RPMI8226 (cell line): ENCODE measurements at regions not wholly inside any gene's neighbourhood (a gene's known extent, or its start where the extent isn't known, plus 50 kb on each side); places are given as distances from the start of the nearest gene placed in this dataset.

Source experiments
- DNase-seq: peaks from one replicate; pipeline ENCODE4 v3.0.0-alpha.2; 2015

DNA sequence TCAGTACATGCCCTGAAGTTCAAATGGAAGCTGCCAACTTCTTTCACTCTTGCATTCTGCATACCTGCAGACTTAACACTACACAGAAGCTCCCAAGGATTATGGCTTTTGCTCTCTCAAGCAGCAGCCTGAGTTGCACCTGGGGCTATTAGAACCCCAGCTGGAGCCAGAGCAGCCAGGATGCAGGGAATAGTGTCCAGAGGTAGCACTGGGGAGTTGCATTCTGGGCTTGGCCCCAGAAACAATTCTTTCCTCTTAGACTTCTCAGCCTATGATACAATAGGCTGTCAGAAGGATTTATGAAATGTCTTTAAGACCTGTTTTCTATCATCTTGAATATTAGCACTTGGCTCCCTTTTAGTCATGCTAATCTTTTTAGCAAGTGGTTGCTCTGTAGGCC lies 886.7 kb upstream of the GHITM start:
- no peak for DNase-seq

DNA sequence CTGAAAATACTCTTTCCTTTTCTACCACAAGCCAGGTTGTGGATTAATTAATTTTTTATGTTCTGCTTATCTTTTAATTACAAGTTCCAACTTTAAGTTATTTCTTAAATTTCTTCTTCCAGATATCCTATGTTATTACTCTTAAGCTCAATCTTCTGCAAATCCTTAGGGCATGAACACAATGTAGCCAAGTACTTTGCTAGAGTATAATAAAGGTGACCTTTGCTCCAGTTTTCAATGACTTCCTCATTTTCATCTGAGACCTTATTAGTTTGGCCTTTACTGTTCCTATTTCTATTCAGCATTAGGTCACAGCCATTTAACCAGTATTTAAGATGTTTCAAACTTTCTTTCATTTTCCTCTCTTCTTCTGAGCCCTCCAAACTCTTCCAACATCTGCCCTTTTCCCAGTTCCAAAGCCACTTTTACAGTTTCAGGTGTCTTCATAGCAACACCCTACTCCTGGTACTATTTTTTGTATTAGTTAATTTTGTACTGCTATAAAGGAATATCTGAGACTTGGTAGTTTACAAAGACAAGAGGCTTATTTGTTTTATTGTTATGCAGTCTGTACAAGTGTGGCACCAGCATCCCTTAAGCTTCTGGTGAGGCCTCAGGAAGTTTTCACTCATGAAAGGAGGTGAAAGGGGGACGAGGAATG lies 886.2 kb upstream of the GHITM start:
- DNase-seq = no peak

DNA sequence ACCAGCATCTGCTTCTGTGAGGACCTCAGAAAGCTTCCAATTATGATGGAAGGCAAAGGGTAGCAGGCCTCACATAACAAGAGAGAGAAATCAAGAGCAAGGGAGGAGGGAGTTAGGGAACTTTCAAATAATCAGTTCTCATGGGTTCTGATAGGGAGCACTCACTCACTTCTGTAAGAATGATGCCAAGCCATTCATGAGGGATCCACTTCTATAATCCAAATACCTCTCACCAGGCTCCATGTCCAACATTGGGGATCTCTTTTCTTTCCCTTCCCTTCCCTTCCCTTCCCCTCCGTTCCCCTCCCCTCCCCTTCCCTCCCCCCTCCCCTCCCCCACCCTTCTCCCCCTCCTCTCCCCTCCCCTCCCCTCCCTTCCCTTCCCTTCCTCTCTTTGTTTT lies 884.6 kb upstream of the GHITM start:
- DNase-seq = no peak

DNA sequence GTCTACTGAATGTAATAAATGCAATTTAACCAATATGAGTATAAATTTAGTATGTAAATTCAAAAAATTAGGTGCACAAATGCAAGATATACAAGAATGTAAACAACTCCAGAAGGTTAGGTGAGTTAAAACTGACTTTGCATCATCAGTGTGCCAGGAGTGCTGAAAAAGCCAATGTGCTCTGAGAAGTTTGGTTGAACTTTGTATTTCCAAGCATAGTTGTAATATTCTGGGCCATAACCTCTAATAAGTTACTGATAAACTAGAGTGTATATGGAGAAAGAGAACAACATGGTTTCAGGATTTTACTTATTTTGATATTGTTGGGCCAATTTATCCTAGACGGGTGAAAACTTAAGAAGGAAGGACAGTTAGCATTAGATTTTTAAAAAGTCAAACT lies 876.9 kb upstream of the GHITM start:
- no peak for DNase-seq

DNA sequence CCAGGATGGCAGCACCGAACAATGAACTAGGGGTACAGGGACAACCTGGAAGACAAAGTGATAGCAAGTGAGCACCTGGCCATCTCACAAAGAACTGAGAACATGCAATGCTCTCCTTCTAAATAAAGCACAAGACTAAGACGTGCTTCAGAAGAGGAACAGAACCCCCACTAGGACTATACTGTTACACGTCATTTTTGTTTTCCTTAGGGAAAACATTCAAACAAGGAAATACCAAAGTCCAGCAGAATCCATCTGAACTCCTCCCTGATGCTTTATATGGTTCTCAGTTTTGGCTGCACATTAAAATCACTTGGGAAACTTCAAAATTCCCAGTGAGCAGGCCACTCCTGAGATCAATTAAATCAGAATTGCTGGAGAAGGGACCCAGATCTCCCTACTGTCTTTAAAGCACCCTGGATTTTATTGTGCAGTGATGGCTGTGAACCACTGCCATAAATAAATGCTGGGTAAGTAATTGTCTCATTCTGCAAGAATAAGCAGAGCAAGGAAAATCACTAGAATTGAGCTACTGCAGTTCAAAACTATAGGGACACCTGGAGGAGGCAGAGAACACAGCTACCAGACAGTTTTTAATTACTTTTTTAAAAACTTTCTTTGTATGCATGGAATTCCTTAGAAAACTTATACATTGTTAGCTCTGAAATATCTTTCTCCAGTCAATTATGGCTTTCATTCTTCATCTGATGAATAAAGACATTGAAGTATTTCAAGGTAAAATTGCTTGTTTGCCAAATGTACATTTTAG lies 866.5 kb upstream of the GHITM start:
- DNase-seq = no peak

DNA sequence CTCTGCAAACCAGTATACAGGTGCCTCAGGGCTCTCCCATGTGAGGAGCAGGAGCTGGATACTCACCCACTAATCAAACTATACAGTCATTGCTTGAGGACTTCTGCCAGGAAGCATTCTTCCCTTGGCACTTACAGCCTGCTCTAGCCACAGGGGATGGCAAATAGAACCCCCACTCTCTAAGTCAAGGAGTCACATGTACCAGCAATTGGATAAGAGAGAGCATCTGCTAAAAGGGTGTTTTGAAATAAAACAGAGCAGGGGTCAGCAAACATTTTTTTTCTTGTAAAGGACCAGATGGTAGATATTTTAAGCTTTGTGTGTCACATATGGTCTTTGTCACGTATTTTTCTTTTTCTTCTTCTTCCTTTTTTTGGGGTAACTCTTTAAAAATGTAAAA lies 865.2 kb upstream of the GHITM start:
- DNase-seq = no peak

DNA sequence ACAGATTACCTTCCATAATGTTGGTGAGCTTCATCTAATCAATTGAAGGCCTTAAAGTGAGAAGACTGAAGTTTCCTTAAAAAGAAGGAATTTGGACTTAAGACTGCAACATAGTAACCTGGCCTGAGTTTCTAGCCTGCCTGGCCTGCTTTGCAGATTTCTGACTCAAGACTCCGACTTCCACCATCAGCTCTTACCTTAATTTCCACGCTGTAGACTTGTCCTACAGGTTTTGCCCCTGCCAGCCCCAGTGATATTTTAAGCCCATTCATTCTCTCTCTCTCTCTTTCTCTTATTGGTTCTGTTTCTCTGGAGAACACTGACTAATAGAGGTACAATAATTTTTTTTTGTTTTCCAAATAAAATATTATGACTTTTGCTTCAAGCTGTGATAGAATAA lies 862.3 kb upstream of the GHITM start:
- no peak for DNase-seq

DNA sequence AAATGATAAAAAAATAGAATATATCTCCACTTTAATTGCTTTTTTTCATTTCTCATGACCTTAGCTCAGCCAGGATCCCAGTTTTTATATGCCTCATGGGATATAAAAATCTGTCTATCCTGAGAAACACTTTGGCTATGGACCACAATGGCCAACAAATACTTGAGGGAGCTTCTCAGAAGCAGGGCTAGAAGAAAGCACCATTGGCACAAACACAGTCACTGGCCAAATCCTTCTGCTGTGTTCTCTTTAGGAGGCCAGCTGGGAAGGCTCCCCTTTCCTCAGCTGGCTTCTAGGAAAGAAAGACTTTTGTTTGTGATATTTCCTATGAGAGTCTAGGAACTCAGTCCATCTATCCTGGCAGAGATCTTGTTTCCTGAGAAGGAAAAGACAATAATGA lies 856.2 kb upstream of the GHITM start:
- DNase-seq = no peak

DNA sequence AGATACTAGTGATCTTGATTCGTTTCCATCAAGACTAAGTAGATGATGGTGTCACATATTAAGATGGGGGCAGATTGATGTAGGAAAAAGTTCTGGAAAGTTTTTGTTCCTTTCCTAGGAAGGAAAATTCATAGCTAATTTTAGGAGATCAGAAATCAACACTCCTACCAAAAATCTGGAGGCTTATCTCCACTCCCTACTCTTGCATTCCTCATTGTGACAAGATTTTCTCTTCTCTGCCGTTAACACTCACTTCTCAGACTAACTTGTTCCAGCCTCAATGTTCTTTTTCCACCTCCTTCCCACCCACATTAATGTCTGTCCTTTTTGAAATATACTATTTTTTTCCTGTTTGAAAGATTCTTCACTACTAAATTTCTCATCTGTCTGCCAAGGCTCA lies 851.9 kb upstream of the GHITM start:
- no peak for DNase-seq

DNA sequence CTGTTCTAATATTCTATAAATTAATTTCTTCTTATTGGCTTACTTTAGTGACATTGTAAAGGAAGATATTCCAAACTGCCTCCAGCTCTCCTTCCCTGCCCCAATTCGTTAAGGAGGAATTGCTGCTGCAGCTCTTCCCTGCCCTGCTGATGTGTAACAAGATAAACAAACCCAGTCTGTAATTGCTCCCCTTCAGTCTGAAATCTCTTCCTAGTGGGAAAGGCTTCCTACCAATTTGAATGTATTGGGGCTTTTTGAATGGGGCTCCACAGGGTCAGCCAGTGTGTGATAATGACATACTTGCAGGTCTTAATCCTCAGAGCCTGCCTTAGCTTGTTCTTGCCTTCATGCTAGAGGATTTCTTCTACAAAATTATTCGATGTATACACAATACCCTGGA lies 849.9 kb upstream of the GHITM start:
- no peak for DNase-seq

DNA sequence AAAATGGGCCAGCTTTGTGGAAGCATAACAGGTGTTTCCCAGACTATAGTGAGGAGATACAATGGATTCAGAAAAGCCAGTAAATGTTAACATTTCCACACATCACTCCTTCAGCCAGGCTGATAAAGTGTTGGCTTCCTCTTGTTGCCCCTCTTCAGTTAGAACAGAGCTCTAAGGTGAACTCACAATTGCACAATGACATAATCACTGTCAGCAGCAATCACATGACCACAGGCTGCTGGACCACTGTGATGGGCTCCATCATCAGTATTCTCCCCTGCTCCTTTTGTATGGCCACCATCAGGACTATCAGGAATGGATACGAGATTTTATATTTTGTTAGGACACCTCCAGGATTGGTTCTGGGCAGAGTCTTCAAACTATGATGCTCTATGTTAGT lies 849.4 kb upstream of the GHITM start:
- DNase-seq = no peak

DNA sequence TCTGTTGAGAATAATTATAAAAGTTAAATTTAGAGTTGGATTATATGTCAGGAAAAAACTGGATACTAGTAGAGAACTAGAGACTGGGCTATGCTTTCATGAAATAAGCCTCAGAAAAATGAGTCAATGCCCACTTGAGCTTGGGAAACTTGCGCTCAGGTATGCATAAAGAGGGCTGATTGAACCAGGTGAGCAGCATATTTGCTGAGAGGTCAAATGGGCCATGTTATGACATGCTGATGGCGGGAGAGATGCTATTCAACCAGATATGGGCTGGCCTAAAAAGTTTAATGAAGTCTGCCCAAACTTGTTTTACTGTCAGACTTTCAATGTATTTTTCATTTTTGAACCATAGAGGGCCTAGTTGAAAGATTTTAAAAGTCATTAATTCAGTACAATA lies 837.6 kb upstream of the GHITM start:
- no peak for DNase-seq

DNA sequence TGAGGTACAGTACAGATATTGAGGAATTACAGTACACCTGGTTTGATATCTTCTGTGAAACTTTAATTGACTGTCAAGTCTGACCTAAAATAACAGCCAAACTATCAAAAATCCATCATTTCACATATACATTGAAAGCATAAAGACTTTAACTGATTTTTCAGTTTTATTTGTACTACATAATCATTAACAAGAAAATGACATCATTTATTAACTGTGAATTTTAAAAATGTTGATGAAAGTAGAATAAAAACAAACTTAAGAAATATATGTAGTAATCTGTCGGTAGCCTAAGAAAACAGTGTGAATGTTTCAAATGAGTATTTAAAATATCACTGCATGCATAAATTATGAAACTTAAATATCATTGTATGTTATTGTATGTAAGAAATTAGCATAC lies 836.7 kb upstream of the GHITM start:
- no peak for DNase-seq

DNA sequence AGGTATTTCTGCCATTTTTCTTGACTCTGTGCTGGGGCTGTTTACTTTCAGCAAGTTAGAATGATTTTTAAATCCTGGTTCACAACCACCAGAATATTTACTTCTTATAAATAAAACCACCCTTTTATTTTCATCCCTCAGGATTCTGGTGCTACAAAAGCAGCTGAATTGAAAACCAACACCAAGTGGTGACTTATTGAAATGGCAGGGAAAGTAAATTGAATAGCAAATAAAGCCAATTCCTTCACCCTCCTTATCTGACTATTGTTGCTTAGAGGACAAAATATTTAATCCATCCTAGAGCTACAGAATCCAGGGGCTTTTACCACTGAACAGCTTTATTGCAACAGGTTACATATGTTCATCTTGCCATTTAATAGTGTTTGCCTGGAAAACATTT lies 828.6 kb upstream of the GHITM start:
- DNase-seq = no peak

DNA sequence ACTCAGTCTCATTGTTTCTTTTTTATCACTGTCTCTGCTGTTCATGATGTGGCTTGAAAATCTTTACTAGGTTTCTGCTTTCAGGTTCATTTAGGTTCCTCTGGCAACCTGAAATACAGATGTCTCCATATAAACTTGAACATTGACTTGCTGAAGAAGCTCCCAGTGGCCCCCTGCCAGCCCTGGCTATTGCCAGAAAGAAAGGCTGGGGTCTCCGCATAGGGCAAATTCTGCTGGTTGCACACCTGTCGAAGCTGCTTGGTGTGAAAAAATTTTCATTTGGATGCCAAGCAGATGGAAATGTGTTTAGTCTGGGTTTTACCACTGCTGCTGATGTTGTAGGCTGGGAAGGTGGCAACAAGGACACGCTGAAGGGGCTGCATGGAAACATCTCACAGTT lies 826.7 kb upstream of the GHITM start:
- DNase-seq = no peak

DNA sequence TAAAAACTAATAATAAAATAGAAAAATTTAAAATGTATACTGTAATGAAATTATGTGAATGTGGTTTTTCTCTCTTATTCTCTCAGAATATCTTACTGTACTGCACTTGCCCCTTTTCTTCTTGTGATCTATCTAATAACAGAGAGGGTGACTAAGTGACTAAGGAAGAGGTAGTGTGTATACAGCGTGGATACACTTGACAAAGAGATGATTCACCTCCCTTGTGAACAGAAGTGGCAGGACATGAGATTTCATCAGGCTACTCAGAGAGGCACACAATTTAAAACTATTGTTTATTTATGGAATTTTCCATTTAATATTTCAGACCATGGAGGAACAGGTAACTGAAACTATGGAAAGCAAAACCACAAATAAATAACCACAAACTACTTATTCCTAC lies 806.6 kb upstream of the GHITM start:
- no peak for DNase-seq

DNA sequence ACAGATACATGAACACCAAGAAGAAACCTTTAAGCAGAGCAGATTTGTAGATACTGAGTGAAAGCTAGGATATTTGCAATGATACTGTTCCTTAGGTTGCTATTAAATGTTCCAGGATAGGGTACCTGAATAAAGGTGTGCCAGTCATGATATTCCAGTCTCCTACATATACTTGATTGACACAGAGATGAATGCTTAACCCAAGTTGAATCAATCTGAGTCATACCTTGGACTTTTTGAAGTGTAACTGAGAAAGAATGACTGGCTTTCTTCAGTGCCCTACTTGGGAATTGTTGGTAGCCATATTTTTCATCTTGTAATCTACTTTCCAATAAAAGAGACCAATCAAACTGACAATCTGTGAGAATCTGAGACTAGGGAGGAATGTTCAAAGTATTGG lies 805.7 kb upstream of the GHITM start:
- DNase-seq = no peak

DNA sequence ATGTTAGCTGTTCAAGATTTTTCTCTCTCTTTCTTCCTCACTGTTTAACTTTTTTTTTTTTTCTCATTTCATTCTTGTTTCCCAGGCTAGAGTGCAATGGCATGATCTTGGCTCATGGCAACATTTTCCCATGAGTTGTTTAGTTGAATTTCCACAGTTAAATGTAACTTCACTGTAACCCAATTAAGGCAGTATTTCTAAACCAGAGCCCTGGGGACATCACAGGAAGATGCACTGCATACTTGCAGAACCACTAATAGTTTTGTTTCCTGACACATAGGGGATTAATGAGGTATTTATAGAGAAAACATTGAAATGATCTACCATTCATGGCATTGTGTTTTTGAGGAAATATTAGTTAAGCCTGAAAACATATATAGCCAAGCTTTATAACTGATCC lies 795.6 kb upstream of the GHITM start:
- no peak for DNase-seq

DNA sequence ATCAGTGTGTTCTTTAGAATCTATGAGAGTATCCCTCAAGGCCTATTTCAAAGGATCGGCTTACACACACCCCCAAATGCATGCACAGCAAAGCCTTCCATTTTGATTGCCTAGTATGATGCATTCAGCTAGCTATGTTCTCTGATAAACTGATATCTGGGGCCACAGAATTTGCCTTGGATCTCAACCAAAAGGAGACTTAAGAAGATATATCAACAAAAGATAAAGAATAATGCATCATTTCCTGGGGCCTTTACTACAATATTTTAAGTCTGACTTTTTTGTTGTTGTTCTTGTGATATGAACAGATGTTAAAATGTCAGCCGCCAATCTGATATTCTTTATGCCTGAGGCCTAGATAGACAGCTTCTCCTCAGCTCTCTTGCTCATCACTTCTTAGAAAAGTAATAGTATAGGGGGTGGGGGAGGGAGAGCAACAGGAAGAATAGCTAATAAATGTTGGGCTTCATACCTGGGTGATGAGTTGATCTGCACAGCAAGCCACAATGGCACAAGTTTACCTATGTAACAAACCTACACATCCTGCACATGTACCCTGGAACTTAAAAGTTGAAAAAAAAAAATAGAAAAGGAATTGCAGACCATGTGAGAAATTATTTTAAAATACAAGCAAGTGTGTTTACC lies 792.9 kb upstream of the GHITM start:
- no peak for DNase-seq

DNA sequence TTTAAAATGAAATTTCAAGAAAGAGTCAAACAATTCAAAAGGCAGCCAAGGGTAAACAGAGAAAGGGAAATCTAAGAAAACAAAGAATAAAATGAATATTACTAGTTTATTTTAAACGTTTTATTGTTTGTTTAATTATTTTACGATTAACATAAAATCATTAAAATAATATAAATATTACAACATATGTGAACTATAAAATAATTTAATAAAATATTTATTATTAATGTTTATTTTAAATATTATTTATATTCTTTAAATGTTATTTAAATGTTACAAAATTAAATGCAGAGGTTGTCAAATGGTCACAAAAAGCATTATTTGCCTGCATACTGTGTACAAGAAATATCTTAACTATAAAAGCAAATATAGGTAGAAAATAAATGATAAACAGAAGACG lies 786.7 kb upstream of the GHITM start:
- DNase-seq = no peak

DNA sequence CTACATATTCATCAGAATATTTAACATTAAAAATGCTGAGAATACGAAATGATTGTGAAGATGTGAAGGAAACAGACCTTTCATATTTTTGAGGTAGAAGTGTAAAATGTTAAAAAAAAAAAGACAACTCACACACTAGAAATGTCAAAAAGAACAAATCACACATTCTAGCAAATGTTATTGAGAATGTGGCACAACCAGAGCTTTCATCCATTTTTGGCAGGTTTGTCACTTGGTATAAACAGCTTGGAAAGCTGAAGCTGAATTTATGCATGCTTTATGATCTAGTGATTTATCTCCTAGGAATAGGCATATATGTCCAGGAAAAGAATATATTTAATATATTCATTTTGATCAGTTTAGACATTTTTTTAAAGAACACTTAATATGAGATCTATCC lies 784.9 kb upstream of the GHITM start:
- DNase-seq = no peak

DNA sequence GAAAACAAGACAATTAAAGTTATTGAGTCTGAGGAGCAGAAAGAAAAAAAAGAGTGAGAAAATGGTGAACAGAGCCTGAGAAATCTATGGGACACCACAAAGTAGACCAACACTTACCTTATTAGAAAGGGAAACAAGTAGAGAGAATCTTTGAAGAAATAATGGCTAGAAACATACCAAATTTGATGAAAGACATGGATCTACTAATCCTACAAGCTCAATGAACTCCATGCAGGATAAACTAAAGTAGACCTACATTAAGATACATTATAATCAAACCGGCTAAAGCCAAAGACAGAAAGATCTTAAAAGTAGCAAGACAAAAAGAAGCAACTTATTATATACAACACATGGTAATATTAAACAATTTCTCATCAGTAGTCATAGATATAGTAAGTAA lies 782.3 kb upstream of the GHITM start:
- no peak for DNase-seq

DNA sequence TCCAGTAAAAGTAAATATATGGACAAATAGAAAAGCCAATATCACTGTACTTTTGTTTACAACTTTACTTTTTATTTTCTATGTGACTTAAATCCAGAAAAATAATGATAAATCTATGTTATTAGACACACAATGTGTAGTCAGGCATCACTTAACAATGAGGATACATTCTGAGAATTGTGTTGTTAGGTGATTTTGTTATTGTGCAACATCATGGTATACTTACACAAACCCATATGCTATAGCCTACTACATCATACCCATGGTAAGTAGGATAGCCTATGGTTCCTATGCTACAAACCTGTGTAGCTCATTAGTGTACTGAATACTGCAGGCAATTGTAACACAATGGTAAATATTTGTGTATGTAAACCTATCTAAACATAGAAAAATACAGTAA lies 781.7 kb upstream of the GHITM start:
- DNase-seq = no peak

DNA sequence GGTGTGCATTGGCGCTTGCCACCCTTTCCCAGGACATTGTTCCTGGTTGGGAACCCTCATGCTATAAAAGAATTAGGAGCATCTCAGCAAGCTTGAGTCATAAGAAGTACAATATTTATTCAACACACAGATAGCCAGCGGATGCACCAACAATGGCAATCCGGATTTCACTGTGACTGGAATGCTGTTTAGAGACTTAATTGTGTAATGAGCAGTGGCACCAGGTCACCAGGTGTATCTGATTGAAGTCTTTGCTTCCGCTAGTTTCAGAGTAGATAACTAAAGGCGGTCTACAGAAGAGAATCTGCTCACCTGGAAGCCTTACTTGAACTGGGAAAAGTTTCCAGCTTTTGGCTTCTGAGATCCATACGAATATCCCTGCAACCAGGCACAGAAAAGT lies 772.3 kb upstream of the GHITM start:
- no peak for DNase-seq
